ENCODE measurements at regions not wholly inside any gene's neighbourhood (a gene's known extent, or its start where the extent isn't known, plus 50 kb on each side); places are given as distances from the start of the nearest gene placed in this dataset.

- H3K27me3 Mint-ChIP-seq: peaks cover 22% of the 10 kb centered on the region
- intact Hi-C loops (cut with micrococcal nuclease): no loop called here
- no peaks in the 10 kb centered on the region for H3K36me3 Mint-ChIP-seq (ENCODE audit: low read depth)
- ATAC-seq: no peak
- TF ChIP-seq CTCF (IDR thresholded peaks at IDR 0.05): no peak
- CTCF ChIA-PET: no interaction called here
- POLR2A ChIA-PET: no interaction called here
- no peaks in the 10 kb centered on the region for H3K4me1 Mint-ChIP-seq (ENCODE audit: low read depth)
- no peak overlapping the region for H3K4me3 Mint-ChIP-seq
- H3K9me3 Mint-ChIP-seq: peaks cover 5% of the 10 kb centered on the region
- H3K27ac Mint-ChIP-seq: no peak overlapping the region
- DNase-seq: no peak
Observed at GRCh38 chr9:88819476-88819875, 171.8 kb upstream of the S1PR3 start.

- Mint-ChIP-seq H3K4me3 (no peak overlapping the region), H3K4me1 (ENCODE audit: low read depth) (no peaks in the 10 kb centered on the region), H3K36me3 (ENCODE audit: low read depth) (no peaks in the 10 kb centered on the region), H3K9me3 (peaks cover 5% of the 10 kb centered on the region), H3K27me3 (peaks cover 26% of the 10 kb centered on the region), H3K27ac (no peak overlapping the region)
- CTCF ChIA-PET: no interaction called here
- intact Hi-C loops (cut with micrococcal nuclease): no loop called here
- ATAC-seq: no peak
- TF ChIP-seq CTCF (IDR thresholded peaks at IDR 0.05): no peak
- POLR2A ChIA-PET: no interaction called here
- DNase-seq: no peak
Observed at GRCh38 chr9:88820055-88820454, 171.2 kb upstream of the S1PR3 start.

GRCh38 chr9:88821033-88821745 lies 170.1 kb upstream of the S1PR3 start:
- no peaks in the 10 kb centered on the region for H3K4me1 Mint-ChIP-seq (ENCODE audit: low read depth)
- POLR2A ChIA-PET: no interaction called here

GRCh38 chr9:88821746-88822106 lies 169.5 kb upstream of the S1PR3 start:
- intact Hi-C loops (cut with micrococcal nuclease): no loop called here
- TF ChIP-seq CTCF (IDR thresholded peaks at IDR 0.05): no peak
- ChIA-PET POLR2A (no interaction called here), CTCF (no interaction called here)
- Mint-ChIP-seq H3K27me3 (peaks cover 30% of the 10 kb centered on the region), H3K36me3 (ENCODE audit: low read depth) (no peaks in the 10 kb centered on the region), H3K27ac (no peak overlapping the region), H3K4me1 (ENCODE audit: low read depth) (no peaks in the 10 kb centered on the region), H3K4me3 (no peak overlapping the region), H3K9me3 (peaks cover 5% of the 10 kb centered on the region)
- no peak for DNase-seq
- ATAC-seq: no peak

More at GRCh38 chr9:88821033-88821745, 170.1 kb upstream of the S1PR3 start:
- no peaks in the 10 kb centered on the region for H3K36me3 Mint-ChIP-seq (ENCODE audit: low read depth)
- no peak overlapping the region for H3K27ac Mint-ChIP-seq
- no peak for ATAC-seq
- no peak overlapping the region for H3K4me3 Mint-ChIP-seq
- no peak for DNase-seq
- peaks cover 5% of the 10 kb centered on the region for H3K9me3 Mint-ChIP-seq
- intact Hi-C loops (cut with micrococcal nuclease): no loop called here
- CTCF ChIA-PET: no interaction called here
- peaks cover 26% of the 10 kb centered on the region for H3K27me3 Mint-ChIP-seq
- TF ChIP-seq CTCF (IDR thresholded peaks at IDR 0.05): no peak

GRCh38 chr9:88824711-88825110 lies 166.6 kb upstream of the S1PR3 start:
- TF ChIP-seq CTCF (IDR thresholded peaks at IDR 0.05): no peak
- no peak for ATAC-seq
- peaks cover 53% of the 10 kb centered on the region for H3K27me3 Mint-ChIP-seq
- H3K4me1 Mint-ChIP-seq (ENCODE audit: low read depth): no peaks in the 10 kb centered on the region
- H3K4me3 Mint-ChIP-seq: no peak overlapping the region
- ChIA-PET CTCF (no interaction called here), POLR2A (no interaction called here)
- no peak overlapping the region for H3K27ac Mint-ChIP-seq
- no peaks in the 10 kb centered on the region for H3K36me3 Mint-ChIP-seq (ENCODE audit: low read depth)
- DNase-seq: no peak
- H3K9me3 Mint-ChIP-seq: peaks cover 5% of the 10 kb centered on the region
- intact Hi-C loops (cut with micrococcal nuclease): no loop called here

Data from activated CD8-positive, alpha-beta T cell treated with anti-CD3 and anti-CD28 coated beads for 36 hours (primary cell).